HEK293T (cell line): ENCODE measurements at regions not wholly inside any gene's neighbourhood (a gene's known extent, or its start where the extent isn't known, plus 50 kb on each side); places are given as distances from the start of the nearest gene placed in this dataset.

Source experiments
- BHLHE40 ChIP-seq: fragments of 450-650 bp; IDR thresholded peaks from 2 replicates; pipeline ENCODE4 v1.6.1; 2016; ENCODE audit warnings: mild to moderate bottlenecking, moderate library complexity, borderline replicate concordance
- L3MBTL2 ChIP-seq: fragments of 450-650 bp; conservative IDR thresholded peaks from 2 replicates; pipeline ENCODE4 v1.6.1; 2016; ENCODE audit warnings: mild to moderate bottlenecking
- SUZ12 ChIP-seq: fragments of 450-650 bp; IDR thresholded peaks from 2 replicates; pipeline ENCODE4 v1.6.1; 2016; ENCODE audit warnings: mild to moderate bottlenecking

- no peak for TF ChIP-seq L3MBTL2
- TF ChIP-seq SUZ12: no peak
- TF ChIP-seq BHLHE40: no peak
Observed at GRCh38 chr12:58277231-58277630, 335.9 kb downstream of the ATP23 start.
